HepG2 (cell line): ENCODE measurements at regions not wholly inside any gene's neighbourhood (a gene's known extent, or its start where the extent isn't known, plus 50 kb on each side); places are given as distances from the start of the nearest gene placed in this dataset.

Experiments used
- ATAC-seq: fragments of 200-7000 bp; cut with Tn5 transposase; 3 replicates; pipeline ENCODE4 v1.9.1; 2020; ENCODE audit warnings: mild to moderate bottlenecking, moderate library complexity
- BruUV-seq: library from RNA; stranded (reverse); fragments of 400-500 nt; replicated peaks from 2 replicates; lab custom pipeline; 2021; lab: Mats Ljungman, UMichigan
- CTCF ChIA-PET: fragments of 300-600 bp; formaldehyde crosslinking; extraction: SDS; loops from one replicate; lab custom pipeline; 2021; ENCODE audit warnings: low total read pairs, inconsistent platforms, low intra/inter-chr PET ratio; lab: Yijun Ruan, JAX
- POLR2A ChIA-PET: fragments of 350-600 bp; sonication (Branson Sonifier 250); formaldehyde crosslinking; loops from one replicate; lab custom pipeline; 2020; ENCODE audit warnings: antibody characterized with exemption, inconsistent platforms; lab: Yijun Ruan, JAX
- DNase-seq: peaks from one replicate; pipeline ENCODE4 v3.0.0-alpha.2; 2015; ENCODE audit warnings: low spot score
- FAIRE-seq: peaks from 3 replicates; lab custom pipeline; 2011; peaks lifted over from hg19 to GRCh38; lab: Jason Lieb, UNC
- H2AFZ ChIP-seq: one replicate; pipeline ENCODE4 v1.6.1; 2011; ENCODE audit warnings: low read length, inconsistent platforms
- H3K27ac ChIP-seq: fragments of 300-600 bp; 3 replicates; pipeline ENCODE4 v1.8.0; 2011; ENCODE audit warnings: mixed run types, mild to moderate bottlenecking, mixed read lengths, low read length, inconsistent platforms; ENCODE audit not compliant: insufficient read depth; ENCODE audit errors: extremely low read length
- H3K27me3 ChIP-seq, 2 experiments: fragments of 200-600 bp in 1 of 2; 2 replicates in 1 of 2; 3 replicates in 1 of 2; pipeline versions ENCODE4 v1.6.0 to v1.8.0; 2011; ENCODE audit warnings: low read length in 2 of 2, mild to moderate bottlenecking in 2 of 2, moderate library complexity in 2 of 2, inconsistent platforms in 1 of 2; ENCODE audit not compliant: insufficient read depth in 2 of 2, control insufficient read depth in 1 of 2
- H3K36me3 ChIP-seq, 2 experiments: fragments of 200-600 bp in 1 of 2; replicated peaks in 1 of 2; 2 replicates in 1 of 2; 3 replicates in 1 of 2; pipeline versions ENCODE4 v1.5.1 to v1.8.0; 2011; ENCODE audit warnings: low read length in 2 of 2, inconsistent platforms in 1 of 2; ENCODE audit not compliant: insufficient read depth in 2 of 2, control insufficient read depth in 1 of 2
- H3K4me1 ChIP-seq: 2 replicates; pipeline ENCODE4 v1.5.1; 2012; ENCODE audit warnings: low read length, inconsistent platforms; ENCODE audit not compliant: insufficient read depth
- H3K4me2 ChIP-seq: 2 replicates; pipeline ENCODE4 v1.6.0; 2011; ENCODE audit warnings: low read depth, low read length, inconsistent platforms
- H3K4me3 ChIP-seq, 3 experiments: fragments of 200-600 bp in 1 of 3; sonication (generic), shearing (Covaris generic) in 1 of 3; replicated peaks in 1 of 3; 2 replicates each; pipeline ENCODE4 v1.5.1; 2011 to 2016; ENCODE audit warnings: low read length in 3 of 3, inconsistent platforms in 2 of 3, low read depth in 2 of 3, mild to moderate bottlenecking in 2 of 3, control low read depth in 1 of 3, mixed read lengths in 1 of 3; ENCODE audit not compliant: insufficient read depth in 1 of 3
- H3K79me2 ChIP-seq: one replicate; pipeline ENCODE4 v1.6.1; 2011; ENCODE audit warnings: low read length, inconsistent platforms; ENCODE audit not compliant: insufficient read depth
- H3K9ac ChIP-seq: 2 replicates; pipeline ENCODE4 v1.6.0; 2011; ENCODE audit warnings: mild to moderate bottlenecking, low read depth, low read length, inconsistent platforms; ENCODE audit not compliant: insufficient read depth
- H3K9me3 ChIP-seq: 2 replicates; pipeline ENCODE4 v1.5.1; 2012; ENCODE audit warnings: mild to moderate bottlenecking, low read length
- H4K20me1 ChIP-seq: 2 replicates; pipeline ENCODE4 v1.6.0; 2011; ENCODE audit warnings: inconsistent platforms, mild to moderate bottlenecking, low read length, moderate library complexity; ENCODE audit not compliant: insufficient read depth
- ASH2L ChIP-seq: fragments of 300-600, 200-600 bp; sonication (generic); IDR thresholded peaks from 2 replicates; pipeline ENCODE4 v1.7.0; 2017; ENCODE audit warnings: low read depth, mild to moderate bottlenecking, moderate library complexity, mixed read lengths, low read length; ENCODE audit not compliant: insufficient read length
- ATRX ChIP-seq: sonication (generic); formaldehyde crosslinking; IDR thresholded peaks from 2 replicates; pipeline ENCODE4 v1.4.0; 2020; ENCODE audit warnings: missing genetic modification reagents, borderline replicate concordance
- DMAP1 ChIP-seq: IDR thresholded peaks from 2 replicates; pipeline ENCODE4 v1.6.1; 2016
- ELF3 ChIP-seq: IDR thresholded peaks from 2 replicates; pipeline ENCODE4 v1.6.1; 2016; ENCODE audit warnings: missing genetic modification reagents, missing compliant biosample characterization
- GPN1 ChIP-seq: sonication (generic); formaldehyde crosslinking; IDR thresholded peaks from 2 replicates; pipeline ENCODE4 v1.5.1; 2020; ENCODE audit warnings: missing genetic modification reagents, borderline replicate concordance
- JUN ChIP-seq: sonication (generic); formaldehyde crosslinking; IDR thresholded peaks from 2 replicates; pipeline ENCODE4 v1.4.0; 2020; ENCODE audit warnings: mild to moderate bottlenecking, missing genetic modification reagents
- KLF11 ChIP-seq: IDR thresholded peaks from 2 replicates; pipeline ENCODE4 v1.6.1; 2016; ENCODE audit warnings: missing compliant biosample characterization
- MEIS2 ChIP-seq: sonication (generic); formaldehyde crosslinking; IDR thresholded peaks from 2 replicates; pipeline ENCODE4 v1.9.0; 2021; ENCODE audit warnings: mild to moderate bottlenecking, missing genetic modification reagents
- NFRKB ChIP-seq: fragments of 450-650 bp; IDR thresholded peaks from 2 replicates; pipeline ENCODE4 v1.6.1; 2017
- POLR2AphosphoS5 ChIP-seq: IDR thresholded peaks from 2 replicates; pipeline ENCODE4 v1.6.1; 2012; ENCODE audit warnings: low read depth, low read length
- SOX13 ChIP-seq, 3 experiments: fragments of 450-650 bp in 1 of 3; sonication (generic) in 1 of 3; formaldehyde crosslinking in 1 of 3; IDR thresholded peaks in 2 of 3; conservative IDR thresholded peaks in 1 of 3; 2 replicates each; pipeline versions ENCODE4 v1.5.0 to v1.6.1; 2016 to 2020; ENCODE audit warnings: antibody characterized with exemption in 1 of 3, mild to moderate bottlenecking in 1 of 3, missing compliant biosample characterization in 1 of 3, missing genetic modification reagents in 1 of 3, moderate library complexity in 1 of 3
- SRSF9 ChIP-seq: fragments of 200-400 bp; formaldehyde crosslinking; IDR thresholded peaks from 2 replicates; pipeline ENCODE4 v1.6.1; 2018; ENCODE audit warnings: borderline replicate concordance, mild to moderate bottlenecking, low read depth, low read length; ENCODE audit not compliant: insufficient read depth, poor library complexity, severe bottlenecking
- ZNF251 ChIP-seq: sonication (generic); formaldehyde crosslinking; IDR thresholded peaks from 2 replicates; pipeline ENCODE4 v1.9.0; 2021; ENCODE audit warnings: mild to moderate bottlenecking, missing genetic modification reagents
- ZNF746 ChIP-seq: sonication (generic); formaldehyde crosslinking; IDR thresholded peaks from 2 replicates; pipeline ENCODE4 v1.8.0; 2022; ENCODE audit warnings: mild to moderate bottlenecking, missing genetic modification reagents
- ZNF839 ChIP-seq: sonication (generic); formaldehyde crosslinking; IDR thresholded peaks from 2 replicates; pipeline ENCODE4 v1.4.0; 2020; ENCODE audit warnings: missing genetic modification reagents, mild to moderate bottlenecking, borderline replicate concordance
- ZNF878 ChIP-seq: sonication (generic); formaldehyde crosslinking; IDR thresholded peaks from 2 replicates; pipeline ENCODE4 v1.8.1; 2023; ENCODE audit warnings: mild to moderate bottlenecking, missing genetic modification reagents, moderate library complexity
- WGBS: methylation state at CpG from one replicate; pipeline ENCODE4 v1.1.6; 2017; ENCODE audit warnings: low lambda C conversion rate; 5-methylcytosine and 5-hydroxymethylcytosine counted together
- in situ Hi-C: cut with HindIII; loops from 2 replicates; pipeline ENCODE4 v1.10.0; 2017; ENCODE audit warnings: low pct_unique_long_range_greater_than_20kb; ENCODE audit not compliant: extremely low pct_ligation_motif_present
- intact Hi-C: fragments of 100-400 bp; cut with micrococcal nuclease; formaldehyde crosslinking; loops from one replicate; pipeline ENCODE4 v1.10.0; 2022; ENCODE audit not compliant: unreplicated experiment
- TF ChIP-seq, protein P1 (sequence below), 2 experiments: IDR thresholded peaks; 2 replicates each; pipeline ENCODE4 v1.6.1; 2011 to 2012; ENCODE audit warnings: low read length in 2 of 2, borderline replicate concordance in 1 of 2, low read depth in 1 of 2, mild to moderate bottlenecking in 1 of 2, moderate library complexity in 1 of 2
- TF ChIP-seq, protein P2 (sequence below): sonication (generic); formaldehyde crosslinking; IDR thresholded peaks from 2 replicates; pipeline ENCODE4 v1.4.0; 2020; ENCODE audit warnings: missing genetic modification reagents

DNA sequence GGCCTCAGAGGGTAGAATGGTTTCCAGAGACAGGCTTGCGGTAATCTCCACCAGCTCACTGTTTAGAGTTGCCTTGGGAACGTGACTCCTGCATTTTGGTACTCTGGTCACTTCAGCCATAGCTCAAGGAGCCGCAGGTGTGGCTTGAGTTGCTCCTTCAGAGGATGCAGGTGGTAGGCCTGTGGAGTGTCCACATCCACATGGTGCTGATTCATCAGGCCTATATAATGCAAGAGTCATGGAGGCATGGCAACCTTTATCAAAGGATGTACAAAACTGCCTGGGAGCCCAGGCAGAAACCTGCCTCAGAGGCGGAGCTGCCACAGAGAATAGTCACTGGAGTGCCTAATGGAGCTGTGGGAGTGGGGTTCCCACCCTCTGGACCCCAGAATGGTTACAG, 114.2 kb downstream of the ANXA1 start:
- Histone ChIP-seq H3K79me2 (no peaks in the 10 kb centered on the region), H4K20me1 (no peaks in the 10 kb centered on the region), H3K4me1 (0 out of 2 replicates have a peak, but pooled peaks cover 4% of the 10 kb centered on the region), H3K27ac (no peak overlapping the region), H3K4me3 (no peak overlapping the region), H3K9me3 (no peaks in the 10 kb centered on the region), H3K27me3 (no peaks in the 10 kb centered on the region), H3K4me2 (no peak overlapping the region), H3K36me3 (no peaks in the 10 kb centered on the region), H2AFZ (no peak overlapping the region), H3K9ac (no peak overlapping the region)
- TF ChIP-seq ZNF878 (CRISPR knock-in tag): no peak
- TF ChIP-seq NFRKB: no peak
- TF ChIP-seq, protein P1, sequence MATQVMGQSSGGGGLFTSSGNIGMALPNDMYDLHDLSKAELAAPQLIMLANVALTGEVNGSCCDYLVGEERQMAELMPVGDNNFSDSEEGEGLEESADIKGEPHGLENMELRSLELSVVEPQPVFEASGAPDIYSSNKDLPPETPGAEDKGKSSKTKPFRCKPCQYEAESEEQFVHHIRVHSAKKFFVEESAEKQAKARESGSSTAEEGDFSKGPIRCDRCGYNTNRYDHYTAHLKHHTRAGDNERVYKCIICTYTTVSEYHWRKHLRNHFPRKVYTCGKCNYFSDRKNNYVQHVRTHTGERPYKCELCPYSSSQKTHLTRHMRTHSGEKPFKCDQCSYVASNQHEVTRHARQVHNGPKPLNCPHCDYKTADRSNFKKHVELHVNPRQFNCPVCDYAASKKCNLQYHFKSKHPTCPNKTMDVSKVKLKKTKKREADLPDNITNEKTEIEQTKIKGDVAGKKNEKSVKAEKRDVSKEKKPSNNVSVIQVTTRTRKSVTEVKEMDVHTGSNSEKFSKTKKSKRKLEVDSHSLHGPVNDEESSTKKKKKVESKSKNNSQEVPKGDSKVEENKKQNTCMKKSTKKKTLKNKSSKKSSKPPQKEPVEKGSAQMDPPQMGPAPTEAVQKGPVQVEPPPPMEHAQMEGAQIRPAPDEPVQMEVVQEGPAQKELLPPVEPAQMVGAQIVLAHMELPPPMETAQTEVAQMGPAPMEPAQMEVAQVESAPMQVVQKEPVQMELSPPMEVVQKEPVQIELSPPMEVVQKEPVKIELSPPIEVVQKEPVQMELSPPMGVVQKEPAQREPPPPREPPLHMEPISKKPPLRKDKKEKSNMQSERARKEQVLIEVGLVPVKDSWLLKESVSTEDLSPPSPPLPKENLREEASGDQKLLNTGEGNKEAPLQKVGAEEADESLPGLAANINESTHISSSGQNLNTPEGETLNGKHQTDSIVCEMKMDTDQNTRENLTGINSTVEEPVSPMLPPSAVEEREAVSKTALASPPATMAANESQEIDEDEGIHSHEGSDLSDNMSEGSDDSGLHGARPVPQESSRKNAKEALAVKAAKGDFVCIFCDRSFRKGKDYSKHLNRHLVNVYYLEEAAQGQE (IDR thresholded peaks at IDR 0.05; ENCODE audit: borderline replicate concordance in 1 of 2, low read depth in 1 of 2, low read length in 2 of 2): no peak
- no peak for TF ChIP-seq GPN1 (CRISPR knock-in tag)
- no peak for TF ChIP-seq POLR2AphosphoS5
- no peak for TF ChIP-seq KLF11 (CRISPR knock-in tag)
- TF ChIP-seq JUN (CRISPR knock-in tag): no peak
- TF ChIP-seq MEIS2: no peak
- TF ChIP-seq, protein P2, sequence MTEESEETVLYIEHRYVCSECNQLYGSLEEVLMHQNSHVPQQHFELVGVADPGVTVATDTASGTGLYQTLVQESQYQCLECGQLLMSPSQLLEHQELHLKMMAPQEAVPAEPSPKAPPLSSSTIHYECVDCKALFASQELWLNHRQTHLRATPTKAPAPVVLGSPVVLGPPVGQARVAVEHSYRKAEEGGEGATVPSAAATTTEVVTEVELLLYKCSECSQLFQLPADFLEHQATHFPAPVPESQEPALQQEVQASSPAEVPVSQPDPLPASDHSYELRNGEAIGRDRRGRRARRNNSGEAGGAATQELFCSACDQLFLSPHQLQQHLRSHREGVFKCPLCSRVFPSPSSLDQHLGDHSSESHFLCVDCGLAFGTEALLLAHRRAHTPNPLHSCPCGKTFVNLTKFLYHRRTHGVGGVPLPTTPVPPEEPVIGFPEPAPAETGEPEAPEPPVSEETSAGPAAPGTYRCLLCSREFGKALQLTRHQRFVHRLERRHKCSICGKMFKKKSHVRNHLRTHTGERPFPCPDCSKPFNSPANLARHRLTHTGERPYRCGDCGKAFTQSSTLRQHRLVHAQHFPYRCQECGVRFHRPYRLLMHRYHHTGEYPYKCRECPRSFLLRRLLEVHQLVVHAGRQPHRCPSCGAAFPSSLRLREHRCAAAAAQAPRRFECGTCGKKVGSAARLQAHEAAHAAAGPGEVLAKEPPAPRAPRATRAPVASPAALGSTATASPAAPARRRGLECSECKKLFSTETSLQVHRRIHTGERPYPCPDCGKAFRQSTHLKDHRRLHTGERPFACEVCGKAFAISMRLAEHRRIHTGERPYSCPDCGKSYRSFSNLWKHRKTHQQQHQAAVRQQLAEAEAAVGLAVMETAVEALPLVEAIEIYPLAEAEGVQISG (CRISPR knock-in tag): no peak
- no peak for TF ChIP-seq SRSF9
- TF ChIP-seq ASH2L: no peak
- no peak for TF ChIP-seq ZNF251 (CRISPR knock-in tag)
- no peak for TF ChIP-seq SOX13 (IDR thresholded peaks at IDR 0.05)
- TF ChIP-seq SOX13 (CRISPR knock-in tag; conservative IDR thresholded peaks at IDR 0.05 in 1 of 2, IDR thresholded peaks at IDR 0.05 in 1 of 2): no peak
- TF ChIP-seq ELF3: no peak
- TF ChIP-seq ZNF746 (CRISPR knock-in tag): no peak
- TF ChIP-seq DMAP1 (CRISPR knock-in tag): no peak
- TF ChIP-seq ZNF839 (CRISPR knock-in tag): no peak
- TF ChIP-seq ATRX (CRISPR knock-in tag): no peak
- in situ Hi-C loops: no loop called here
- no TSS peak for BruUV-seq
- ChIA-PET CTCF (no interaction called here), POLR2A (no interaction called here)
- DNase-seq (no peak), FAIRE-seq (no peak), ATAC-seq (no peak)
- 31% methylated on average over 3 of the region's 4 CpGs for WGBS
- intact Hi-C loops: no loop called here
